ENCODE measurements at regions not wholly inside any gene's neighbourhood (a gene's known extent, or its start where the extent isn't known, plus 50 kb on each side); places are given as distances from the start of the nearest gene placed in this dataset.

DNA sequence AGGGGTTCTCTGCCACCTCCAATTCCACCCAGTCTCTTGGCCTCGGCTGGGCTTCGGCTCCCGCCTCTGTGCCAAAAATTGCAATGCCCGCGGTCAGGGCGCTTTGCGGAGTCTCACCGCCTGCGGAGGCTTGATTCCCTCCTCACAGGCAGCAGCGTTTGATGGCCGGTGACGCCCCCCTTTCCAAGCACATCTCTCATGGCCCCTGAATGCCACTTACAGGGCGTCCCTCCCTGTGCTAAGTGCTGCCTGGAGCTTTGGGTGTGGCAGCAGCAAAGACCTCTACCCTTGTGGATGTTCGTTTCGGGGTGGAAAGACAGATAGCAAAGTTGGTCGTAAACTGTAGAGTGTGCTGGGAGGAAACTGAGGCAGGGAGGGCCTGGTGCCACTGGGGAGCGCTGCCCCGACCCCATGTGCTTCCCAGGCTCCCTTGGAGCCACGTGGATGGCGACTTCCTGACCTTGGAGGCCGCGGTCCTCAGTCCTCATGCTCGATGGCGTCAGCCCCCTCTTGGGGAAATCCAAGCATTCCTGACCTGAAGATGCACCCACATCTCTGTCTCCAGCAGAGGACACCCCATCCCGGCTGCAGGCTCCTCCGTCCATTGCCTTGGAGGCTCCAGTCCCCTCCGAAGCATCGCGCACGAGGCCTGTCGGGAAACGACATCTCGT, 249.2 kb upstream of the IRX4 start:
- DNase-seq (ENCODE audit: low read depth in 2 of 2), result no peak

DNA sequence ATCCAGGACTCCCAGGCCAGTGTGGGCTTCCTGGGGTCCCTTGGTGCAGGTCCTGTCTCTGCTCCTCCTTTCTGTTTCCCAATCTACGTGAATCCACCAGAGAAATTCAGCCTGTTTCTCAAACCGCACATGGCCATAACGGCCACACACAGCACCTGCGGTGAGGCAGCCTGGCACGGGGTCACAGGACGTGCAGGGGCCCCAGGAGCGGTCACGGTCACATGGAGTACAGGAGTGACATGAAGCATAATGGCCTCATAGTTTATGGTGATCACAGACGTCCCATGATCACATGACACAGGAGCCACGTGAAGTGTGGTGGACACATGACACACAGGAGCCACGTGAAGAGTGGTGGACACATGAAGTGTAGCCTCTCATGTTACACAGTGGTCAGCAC, 248.5 kb upstream of the IRX4 start:
- no peak for DNase-seq (ENCODE audit: low read depth in 2 of 2)

DNA sequence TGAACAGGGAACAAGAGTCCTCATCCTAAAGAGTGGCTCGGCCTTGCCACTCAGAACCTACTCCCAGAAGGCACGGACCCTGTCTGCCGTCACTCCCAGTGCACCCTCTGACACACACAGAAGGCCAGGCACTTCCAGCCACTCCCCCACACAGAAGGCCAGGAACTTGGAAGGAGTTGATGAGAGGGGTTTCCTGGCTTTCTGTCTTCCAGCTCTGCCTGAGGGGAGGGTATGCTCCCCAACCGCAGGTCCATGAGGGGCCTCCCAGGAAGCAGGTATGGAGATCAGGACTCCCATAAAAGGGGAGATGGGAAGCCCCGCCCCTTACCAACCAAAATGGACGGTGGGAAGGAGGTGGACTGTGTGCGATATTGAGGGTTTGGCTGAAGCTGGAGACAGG, 247.6 kb upstream of the IRX4 start:
- no peak for DNase-seq (ENCODE audit: low read depth in 2 of 2)

DNA sequence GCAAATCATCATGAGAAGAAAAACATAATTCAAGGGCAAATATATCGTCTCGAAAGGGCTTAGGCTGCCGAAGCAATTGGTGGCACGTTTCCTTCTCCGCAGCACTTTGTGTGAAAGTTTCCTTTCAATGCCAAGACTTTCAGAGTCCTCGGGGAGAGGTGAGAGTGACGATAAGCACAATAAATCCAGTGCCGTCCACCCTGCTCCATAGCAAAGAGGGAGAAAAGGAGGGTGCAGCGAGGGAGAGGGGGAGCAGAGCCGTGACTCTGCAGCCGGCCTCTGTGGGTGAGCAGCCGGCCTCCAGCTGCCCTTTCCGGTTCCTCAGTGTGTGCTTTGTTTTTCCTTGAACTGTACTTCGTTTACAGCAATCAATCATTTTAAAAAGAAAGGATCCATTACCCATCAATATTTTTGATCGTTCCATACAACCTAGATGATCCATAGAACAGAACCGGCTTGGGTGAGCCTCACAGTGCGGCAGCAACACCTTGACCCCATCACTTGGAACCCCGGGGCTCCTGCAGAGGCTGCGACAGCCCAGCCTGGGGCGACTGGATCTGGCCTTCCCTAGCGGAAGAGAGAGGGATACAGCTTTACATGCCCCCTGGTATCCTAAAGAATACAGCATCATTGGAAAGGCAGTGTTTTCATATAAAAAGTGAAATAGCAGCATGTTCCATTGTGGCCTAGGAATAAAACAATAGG, 247.0 kb upstream of the IRX4 start:
- DNase-seq (ENCODE audit: low read depth in 2 of 2), result no peak

DNA sequence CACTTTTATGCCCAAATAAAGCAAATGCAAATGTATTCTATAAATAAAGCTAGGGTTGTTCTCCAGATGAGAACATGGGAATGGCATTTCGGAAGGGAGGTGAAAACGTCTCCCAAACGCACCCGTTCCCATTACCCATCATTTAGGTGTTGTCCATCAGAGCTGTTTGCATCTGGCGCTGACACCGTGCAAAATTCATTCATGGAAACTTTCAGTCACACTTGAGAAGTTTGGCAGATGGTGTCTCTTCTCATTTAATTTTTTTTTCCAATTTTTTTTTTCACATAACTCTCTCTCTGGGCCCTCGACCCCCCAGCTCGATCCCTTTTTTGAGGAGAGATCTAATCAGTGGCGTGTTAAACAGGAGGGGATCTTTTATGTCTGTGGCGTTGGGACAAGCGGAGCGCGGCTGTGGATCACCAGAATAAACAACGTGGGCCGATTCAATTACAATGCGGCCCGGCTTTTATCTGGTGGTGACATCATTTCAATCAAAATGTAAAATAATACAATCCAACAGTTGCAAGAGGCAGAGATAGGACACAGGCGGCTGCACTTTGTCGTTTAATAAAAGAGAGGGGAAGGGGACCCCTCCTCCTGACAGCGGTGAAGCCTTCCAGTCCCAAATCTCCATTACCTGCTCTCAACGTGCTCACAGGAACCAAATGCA, 246.1 kb upstream of the IRX4 start:
- no peak for DNase-seq (ENCODE audit: low read depth in 2 of 2)

DNA sequence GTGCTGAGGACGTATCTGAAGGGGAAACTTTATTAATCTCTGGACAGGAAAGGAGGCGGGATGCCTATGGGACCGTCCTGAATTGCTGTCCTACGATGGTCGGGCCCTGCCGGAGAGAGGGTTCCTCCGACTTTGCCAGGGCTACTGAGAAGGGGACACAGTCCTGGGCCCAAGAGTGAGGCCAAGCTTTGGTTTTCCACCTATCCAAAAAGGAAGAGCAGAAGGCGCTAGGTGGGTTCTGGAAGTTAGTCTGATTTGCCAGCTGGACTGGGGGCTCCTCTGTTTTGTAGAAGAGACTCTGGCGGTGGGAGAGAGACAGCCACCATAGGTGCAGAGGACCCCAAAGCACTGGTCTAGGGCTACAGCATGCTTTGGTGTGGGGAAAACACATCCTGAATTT, 243.8 kb upstream of the IRX4 start:
- DNase-seq (ENCODE audit: low read depth in 2 of 2), result no peak

DNA sequence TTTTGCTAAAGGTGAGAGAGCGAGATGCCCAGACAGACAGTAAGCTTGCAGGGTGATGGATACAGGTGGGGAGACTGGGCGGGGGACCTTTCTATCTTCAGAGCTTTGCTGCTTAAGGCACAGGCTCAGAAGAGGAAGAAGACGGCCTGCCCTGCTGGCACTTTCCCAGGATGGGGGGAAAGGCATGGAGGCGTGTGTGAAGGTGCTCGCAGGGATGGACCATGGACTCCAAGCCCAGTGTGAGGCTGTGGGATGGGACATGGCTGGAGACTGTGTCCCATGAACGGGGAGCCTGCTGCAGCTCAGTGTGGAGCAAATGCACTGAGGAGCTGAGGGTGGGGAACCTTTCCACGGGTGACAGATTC, 243.2 kb upstream of the IRX4 start:
- DNase-seq (ENCODE audit: low read depth in 2 of 2), result no peak

DNA sequence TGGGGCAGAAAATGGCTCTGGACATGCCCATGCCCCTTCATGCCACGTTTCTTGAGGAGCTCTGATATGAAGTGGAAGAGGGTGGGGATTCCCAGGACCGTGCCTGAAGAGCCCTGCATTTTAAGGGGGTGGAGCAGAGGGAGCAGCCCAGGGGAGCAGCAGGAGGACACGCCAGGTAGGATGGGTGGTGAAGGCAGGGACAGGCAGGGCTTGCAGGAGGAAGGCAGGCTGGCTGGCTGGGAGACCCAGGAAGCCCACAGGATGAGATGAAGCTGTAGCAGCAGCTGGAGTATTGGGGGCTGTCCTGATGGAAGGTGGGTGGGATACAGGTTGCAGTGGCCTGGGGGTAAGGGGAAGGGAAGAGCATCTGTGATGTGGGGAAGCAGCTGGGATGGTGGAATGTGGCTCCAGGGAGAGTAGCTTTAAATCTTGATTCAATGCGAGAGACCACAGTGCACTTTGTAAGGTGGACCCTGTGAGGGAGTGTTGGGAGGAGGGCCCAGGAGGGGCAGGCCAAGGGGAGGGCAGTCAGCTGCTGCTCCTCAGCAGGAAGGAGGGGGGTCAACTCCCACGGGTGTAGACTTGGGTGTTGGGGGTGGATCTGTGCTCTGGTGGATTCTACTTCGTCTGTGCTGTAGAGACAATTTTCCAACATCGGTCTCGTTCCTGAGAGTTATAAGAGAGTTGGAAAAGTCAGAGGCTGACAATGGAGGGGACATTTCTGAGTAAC, 242.6 kb upstream of the IRX4 start:
- DNase-seq (ENCODE audit: low read depth in 2 of 2), result no peak

DNA sequence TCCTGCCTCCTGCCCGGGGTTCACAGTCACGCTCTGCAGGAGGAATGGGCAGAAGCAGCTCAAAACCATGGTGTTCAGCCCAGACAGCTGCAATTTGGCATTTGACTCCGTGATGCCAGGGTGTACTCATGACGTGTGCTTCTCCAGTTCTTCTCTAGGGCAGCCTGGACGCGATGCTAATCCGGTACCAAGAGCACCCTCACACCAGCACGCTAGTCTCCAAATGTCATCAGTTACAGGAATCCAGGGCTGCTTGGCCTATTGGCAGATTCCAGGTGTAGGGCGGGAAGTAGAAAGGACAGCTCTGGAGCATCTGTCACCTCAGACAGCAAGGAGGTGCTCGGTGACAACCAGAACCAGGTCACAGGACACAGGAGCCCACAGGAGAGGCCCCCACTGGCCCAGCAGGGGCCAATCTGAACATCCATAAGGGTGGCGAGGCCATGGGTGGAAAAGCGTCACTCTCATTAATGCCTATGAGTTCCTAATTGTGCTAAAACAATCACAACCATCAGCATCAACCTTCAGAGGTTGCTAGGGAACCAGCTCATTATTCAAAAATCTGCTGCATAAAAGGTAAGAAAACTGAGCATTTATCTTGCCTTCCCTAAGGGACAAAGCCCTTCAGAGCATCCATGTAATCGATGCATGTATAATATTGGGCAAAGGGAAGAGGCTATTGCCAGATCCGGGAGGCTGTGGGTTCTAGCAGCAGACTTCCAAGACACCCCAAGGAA, 241.9 kb upstream of the IRX4 start:
- DNase-seq (ENCODE audit: low read depth in 2 of 2), result no peak

DNA sequence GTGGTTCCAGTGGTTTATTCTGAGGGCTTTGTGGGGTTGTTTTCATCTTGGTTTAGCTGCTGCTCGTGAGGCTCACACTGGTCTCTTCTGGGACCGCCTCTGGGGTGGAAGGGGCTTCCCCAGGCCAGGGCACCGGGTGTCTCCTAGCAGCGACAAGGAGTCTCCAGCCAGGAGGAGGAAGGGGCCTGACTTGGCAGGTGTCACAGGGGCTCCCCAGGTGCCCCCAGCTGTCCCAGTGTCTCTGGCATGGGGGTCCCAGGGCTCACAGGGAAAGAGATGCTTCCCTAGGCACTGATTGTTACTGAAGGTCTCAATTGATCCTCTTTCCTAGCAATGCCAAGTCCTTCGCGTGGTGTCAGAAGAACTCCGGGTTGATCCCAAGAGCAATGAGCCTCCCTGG, 241.1 kb upstream of the IRX4 start:
- no peak for DNase-seq (ENCODE audit: low read depth in 2 of 2)

DNA sequence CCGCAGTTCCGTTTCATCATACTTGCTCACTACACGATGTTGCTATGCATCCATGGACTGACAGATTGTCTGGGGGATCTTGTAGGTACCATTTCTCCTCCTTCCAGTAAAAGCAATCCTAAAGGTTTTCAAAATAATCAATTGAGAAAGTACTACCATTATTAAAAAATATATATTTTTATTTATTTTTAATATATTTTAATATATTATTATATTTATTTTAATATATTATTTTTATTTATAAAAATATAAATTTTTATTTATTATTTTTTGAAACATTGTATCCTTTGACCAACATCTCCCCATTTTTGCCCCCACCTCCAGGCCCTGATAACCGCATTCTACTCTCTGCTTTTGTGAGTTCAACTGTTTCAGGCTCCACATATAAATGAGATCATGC, 237.6 kb upstream of the IRX4 start:
- DNase-seq (ENCODE audit: low read depth in 2 of 2), result no peak

DNA sequence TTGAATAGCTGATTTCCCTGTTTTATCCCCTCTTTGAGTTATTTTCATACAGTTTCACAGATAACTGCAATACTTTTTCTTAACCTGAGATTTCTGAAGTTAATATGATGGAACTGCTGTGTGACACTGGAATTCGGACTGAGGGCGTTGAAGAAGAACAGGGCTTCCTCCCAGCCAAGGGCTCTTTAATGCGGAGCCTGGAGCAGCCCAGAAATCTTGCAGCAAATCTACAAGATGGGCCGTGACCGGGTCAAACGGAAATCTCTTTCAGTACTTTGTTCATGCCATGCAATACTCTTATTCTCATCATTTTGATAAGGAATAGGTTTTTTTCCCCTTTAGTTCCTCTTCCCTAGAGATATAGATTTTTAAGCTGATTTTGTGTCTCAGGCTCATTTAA, 236.8 kb upstream of the IRX4 start:
- no peak for DNase-seq (ENCODE audit: low read depth in 2 of 2)

DNA sequence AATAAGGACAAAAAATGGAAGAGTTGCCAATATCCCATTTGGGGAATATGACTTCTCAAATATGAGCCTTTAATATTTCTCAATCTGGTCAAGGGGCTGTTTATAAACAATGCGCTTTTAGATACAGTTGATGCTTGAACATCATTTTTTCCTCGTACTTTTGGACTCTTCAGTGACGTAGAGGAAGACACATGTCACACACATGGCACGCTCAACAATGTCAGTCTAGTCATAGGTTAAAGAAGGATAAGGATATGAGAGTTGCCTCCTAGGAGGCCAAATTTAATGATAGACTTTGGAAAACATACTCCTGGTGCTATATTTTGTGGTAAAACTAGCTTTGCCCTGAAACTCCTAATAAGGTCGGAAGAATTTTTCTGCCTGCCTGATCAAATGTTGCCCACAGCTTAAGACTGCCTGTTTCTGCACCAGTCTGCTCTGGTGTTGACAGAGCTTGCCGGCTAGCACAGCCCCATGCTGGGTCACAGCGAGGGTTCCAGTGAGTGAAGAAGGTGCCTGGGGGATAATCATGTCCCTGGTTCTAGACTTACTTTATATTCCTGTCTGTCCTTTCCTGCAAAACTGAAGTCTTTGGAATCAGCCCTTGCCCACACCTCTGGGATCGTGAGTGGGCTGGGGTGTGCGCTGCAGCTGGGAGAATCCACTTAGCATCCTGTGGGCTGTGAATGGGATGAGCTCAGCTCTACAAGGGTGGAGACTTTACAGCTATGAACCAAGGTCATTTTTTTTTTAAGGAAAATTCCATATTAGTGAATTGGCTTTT, 230.8 kb upstream of the IRX4 start:
- DNase-seq (ENCODE audit: low read depth in 2 of 2), result no peak

DNA sequence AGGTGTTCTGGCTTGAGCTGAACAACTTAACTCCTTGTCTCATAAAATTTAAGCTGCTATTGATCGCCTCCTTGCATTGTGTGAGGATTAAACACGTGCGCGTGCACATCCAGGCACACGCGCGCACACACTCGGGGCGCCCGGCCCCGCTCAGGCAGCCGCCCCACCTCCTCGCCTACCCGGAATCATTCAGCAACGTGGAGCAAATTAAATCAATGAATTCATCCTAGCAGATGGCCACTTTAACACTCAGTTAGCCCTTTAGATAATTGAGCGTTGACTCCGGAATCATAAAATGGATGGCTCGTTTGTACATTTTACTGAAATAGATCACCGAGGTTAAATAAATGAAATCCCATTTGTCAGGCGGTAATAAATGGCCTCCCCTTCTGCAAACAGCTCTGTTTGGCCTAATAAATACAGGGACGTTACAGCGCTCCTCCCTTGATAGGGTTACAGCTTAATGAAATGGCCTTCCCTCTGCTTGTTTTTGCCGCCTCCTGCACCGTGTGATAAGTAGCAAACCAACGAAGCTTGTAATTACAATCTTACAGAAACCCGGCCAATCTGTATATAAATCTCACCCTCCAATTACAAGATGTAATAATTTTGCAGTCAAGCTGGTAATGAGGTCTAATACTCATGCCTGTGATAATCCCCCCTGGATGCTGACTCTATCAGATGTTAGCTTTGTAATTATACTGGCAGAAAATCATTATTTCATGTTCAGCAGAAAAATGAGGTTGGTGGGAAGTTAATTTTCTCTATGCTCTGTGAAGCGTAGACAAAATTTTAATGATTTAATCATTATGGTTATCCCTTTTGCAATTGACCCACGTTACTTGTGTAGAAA, 229.7 kb upstream of the IRX4 start:
- no peak for DNase-seq (ENCODE audit: low read depth in 2 of 2)

DNA sequence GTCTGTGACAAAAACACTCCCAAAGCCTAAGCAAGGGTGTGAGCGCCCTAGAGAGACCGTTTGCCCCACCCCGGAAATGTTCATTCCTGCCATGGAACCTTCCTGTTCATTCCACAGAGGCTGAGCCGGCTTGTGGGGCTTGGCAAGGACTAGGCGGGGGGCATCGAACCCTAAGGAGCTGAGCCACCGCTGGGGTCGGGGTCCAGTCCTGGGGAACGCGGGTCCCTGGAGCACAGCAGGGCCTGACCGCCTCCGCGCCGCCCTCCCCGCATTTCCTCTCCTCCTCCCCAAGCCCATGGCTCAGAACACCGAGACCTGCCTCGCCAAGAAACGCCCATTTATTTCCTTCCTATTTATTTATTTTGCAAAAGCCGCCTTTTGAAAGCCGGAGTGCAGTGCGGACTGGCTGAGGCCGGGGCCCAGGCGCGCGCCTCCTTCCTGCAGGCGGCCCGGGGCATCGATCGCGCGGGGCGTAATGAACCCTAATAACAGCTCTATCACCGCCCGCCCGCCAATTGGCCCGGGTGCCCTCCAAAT, 228.9 kb upstream of the IRX4 start:
- DNase-seq (ENCODE audit: low read depth in 2 of 2), result no peak

DNA sequence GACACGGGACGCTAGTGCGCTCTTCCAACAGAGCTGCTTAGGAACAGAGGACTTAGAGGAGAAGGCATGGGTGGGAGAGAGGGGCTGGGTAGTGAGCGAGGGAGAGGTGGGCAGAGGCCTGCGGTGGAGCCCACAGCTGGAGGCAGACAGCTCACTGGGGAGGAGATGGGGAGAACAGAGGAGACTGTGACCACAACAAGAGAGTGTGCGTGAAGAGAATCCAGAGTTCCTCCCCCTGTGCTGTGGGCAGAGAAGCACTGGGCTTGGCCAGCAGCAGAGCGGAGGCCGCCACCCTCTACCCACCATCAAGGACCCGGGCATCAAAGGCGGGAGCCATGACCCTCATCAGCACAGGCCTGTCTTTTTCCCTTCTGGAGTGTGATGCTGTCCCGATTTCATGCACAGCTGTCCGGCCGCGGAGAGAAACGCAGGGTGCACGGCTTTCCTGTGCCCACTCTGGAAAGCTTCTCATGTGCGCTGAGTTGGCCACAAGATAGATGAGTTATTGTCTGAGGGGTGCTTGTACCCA, 228.3 kb upstream of the IRX4 start:
- DNase-seq (ENCODE audit: low read depth in 2 of 2), result no peak

DNA sequence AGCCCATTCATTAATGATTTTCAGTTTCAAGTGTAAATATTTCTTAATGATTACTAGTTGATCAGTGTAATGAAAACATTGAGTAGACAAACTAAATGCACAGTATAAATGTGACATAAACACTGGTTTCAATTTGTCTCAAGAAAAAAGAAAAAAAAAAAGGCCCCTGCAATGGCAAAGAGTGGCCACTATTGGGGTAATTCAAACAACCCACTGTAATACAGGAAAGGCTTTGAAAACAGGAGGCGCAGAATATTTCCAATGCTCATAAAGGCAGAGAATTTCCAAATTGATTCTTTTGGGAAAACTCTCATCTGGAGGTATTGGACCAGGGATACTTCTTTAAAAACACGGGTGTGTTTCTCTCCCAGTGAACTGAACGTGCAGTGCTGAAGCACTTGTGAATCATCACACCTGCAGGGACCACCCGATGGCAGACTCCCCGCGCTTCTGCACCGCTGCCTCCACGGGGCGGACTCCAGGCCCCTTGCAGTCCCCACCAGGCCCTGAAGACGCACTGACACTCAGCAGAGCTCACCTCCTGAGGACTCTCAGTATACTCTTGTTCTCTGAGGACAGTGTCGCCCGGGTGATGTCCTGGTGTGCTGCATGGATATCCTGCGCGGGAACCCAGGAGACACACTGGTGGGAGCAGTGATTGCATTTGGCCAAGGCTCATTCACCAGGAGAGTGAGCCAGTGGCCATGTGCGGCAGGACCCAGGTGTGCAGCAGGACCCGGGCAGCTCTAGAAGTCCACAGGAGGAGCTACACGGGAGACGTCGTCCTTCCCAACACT, 227.6 kb upstream of the IRX4 start:
- DNase-seq (ENCODE audit: low read depth in 2 of 2), result no peak

DNA sequence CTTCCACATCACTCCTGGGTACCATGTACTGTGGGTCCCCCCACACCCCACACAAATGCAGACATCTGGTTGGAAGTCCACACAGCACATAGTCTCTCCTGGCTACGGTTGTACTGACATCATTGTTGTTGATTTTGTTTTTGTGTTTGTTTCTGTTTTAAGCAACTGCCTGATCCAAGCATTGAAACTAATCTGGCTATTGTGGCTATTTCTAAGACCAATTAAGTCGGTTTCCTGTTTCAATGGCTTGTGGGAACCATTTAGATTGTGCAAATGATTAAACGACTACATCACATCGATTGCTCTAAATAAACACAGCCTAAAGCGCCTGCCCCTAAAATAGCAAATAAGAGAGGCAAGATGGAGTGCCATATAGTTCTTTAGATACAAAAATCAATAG, 226.8 kb upstream of the IRX4 start:
- no peak for DNase-seq (ENCODE audit: low read depth in 2 of 2)

DNA sequence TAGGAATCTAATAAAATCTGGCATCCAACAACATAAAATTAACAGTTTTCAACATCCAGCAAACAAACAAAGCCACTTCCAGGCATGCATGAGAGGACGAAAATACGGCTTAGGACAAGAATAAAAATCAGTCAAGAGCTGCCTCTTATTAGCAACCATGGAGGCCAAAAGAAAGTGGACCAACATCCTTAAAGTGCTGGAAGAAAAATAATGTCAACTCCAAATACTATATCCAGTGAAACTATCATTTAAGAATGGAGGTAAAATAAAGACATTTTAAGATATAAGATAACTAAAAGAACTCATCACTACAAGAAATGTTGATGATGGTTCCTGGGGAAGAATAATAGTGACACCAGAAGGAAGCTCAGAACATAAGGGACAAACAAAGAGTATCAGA, 224.0 kb upstream of the IRX4 start:
- no peak for DNase-seq (ENCODE audit: low read depth in 2 of 2)
